DND-41 (cell line): ENCODE measurements at regions not wholly inside any gene's neighbourhood (a gene's known extent, or its start where the extent isn't known, plus 50 kb on each side); places are given as distances from the start of the nearest gene placed in this dataset.
"Not testable (repeated sequence)": the region's sequence is repeated elsewhere in the genome, so short reads cannot be mapped to it uniquely, and the experiment has no call there.

ENCODE experiments used
- ATAC-seq: fragments of 200-7000 bp; cut with Tn5 transposase; 3 replicates; pipeline ENCODE4 v1.9.1; 2021; ENCODE audit warnings: low read depth; ENCODE audit not compliant: insufficient read depth
- DNase-seq: peaks from one replicate; pipeline ENCODE4 v3.0.0-alpha.2; 2020
- H2AFZ ChIP-seq: 2 replicates; pipeline ENCODE4 v1.6.0; 2012; ENCODE audit warnings: low read depth, low read length
- H3K27ac ChIP-seq: 2 replicates; pipeline ENCODE4 v1.5.1; 2012; ENCODE audit warnings: low read length, inconsistent platforms
- H3K27me3 ChIP-seq: fragments of 200-600 bp; sonication (generic); 2 replicates; pipeline ENCODE4 v1.6.0; 2012; ENCODE audit warnings: low read length, mild to moderate bottlenecking, inconsistent platforms; ENCODE audit not compliant: insufficient read depth, poor library complexity
- H3K36me3 ChIP-seq: 2 replicates; pipeline ENCODE4 v1.5.1; 2012; ENCODE audit warnings: low read length, inconsistent platforms; ENCODE audit not compliant: insufficient read depth
- H3K4me1 ChIP-seq: 2 replicates; pipeline ENCODE4 v1.5.1; 2012; ENCODE audit warnings: mild to moderate bottlenecking, low read length; ENCODE audit not compliant: insufficient read depth
- H3K4me2 ChIP-seq: 2 replicates; pipeline ENCODE4 v1.6.0; 2012; ENCODE audit warnings: mild to moderate bottlenecking, moderate library complexity, low read length, inconsistent platforms; ENCODE audit not compliant: insufficient read depth
- H3K4me3 ChIP-seq, 2 experiments: fragments of 200-600 bp in 1 of 2; shearing (Covaris generic) in 1 of 2; 2 replicates each; pipeline ENCODE4 v1.5.1; 2012 to 2016; ENCODE audit warnings: inconsistent platforms in 2 of 2, low read length in 2 of 2, mild to moderate bottlenecking in 2 of 2, low read depth in 1 of 2, moderate library complexity in 1 of 2
- H3K79me2 ChIP-seq: 2 replicates; pipeline ENCODE4 v1.6.0; 2012; ENCODE audit warnings: low read length, inconsistent platforms; ENCODE audit not compliant: insufficient read depth
- H3K9ac ChIP-seq: 2 replicates; pipeline ENCODE4 v1.6.0; 2012; ENCODE audit warnings: low read depth, mild to moderate bottlenecking, inconsistent platforms, low read length, moderate library complexity
- H3K9me3 ChIP-seq: 2 replicates; pipeline ENCODE4 v1.5.1; 2012; ENCODE audit warnings: low read length, moderate library complexity, mild to moderate bottlenecking, inconsistent platforms; ENCODE audit not compliant: insufficient read depth, severe bottlenecking
- H4K20me1 ChIP-seq: 2 replicates; pipeline ENCODE4 v1.6.0; 2012; ENCODE audit warnings: low read length; ENCODE audit not compliant: insufficient read depth
- TF ChIP-seq, protein P1 (sequence below): IDR thresholded peaks from 2 replicates; pipeline ENCODE4 v1.5.1; 2012; ENCODE audit warnings: borderline replicate concordance, low read length, moderate library complexity, mild to moderate bottlenecking; ENCODE audit not compliant: poor library complexity, severe bottlenecking; ENCODE audit errors: extremely low read depth

DNA sequence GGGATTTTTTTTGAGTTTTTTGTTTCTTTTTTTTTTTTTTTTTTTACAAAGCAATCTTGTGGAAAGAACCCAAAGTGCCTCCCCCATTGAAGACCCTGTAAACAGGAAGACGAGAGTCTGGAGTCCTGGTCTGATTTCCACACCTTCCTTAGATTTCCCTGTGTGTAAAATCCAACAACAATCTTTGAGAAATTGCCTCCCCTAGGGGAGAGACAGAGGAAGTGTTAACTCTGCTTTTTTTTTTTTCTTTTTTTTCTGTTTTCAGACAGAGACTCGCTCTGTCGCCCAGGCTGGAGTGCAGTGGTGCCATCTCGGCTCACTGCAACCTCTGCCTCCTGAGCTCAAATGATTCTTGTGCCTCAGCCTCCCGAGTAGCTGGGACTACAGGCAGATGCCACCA lies 82.0 kb upstream of the CLEC6A start:
- DNase-seq, ATAC-seq, H3K36me3 ChIP-seq, H3K9me3 ChIP-seq, H2AFZ ChIP-seq, H3K4me2 ChIP-seq, H3K4me1 ChIP-seq, H3K79me2 ChIP-seq, H4K20me1 ChIP-seq, H3K9ac ChIP-seq, H3K27me3 ChIP-seq, H3K27ac ChIP-seq, H3K4me3 ChIP-seq: not testable (repeated sequence)
- TF ChIP-seq, protein P1, sequence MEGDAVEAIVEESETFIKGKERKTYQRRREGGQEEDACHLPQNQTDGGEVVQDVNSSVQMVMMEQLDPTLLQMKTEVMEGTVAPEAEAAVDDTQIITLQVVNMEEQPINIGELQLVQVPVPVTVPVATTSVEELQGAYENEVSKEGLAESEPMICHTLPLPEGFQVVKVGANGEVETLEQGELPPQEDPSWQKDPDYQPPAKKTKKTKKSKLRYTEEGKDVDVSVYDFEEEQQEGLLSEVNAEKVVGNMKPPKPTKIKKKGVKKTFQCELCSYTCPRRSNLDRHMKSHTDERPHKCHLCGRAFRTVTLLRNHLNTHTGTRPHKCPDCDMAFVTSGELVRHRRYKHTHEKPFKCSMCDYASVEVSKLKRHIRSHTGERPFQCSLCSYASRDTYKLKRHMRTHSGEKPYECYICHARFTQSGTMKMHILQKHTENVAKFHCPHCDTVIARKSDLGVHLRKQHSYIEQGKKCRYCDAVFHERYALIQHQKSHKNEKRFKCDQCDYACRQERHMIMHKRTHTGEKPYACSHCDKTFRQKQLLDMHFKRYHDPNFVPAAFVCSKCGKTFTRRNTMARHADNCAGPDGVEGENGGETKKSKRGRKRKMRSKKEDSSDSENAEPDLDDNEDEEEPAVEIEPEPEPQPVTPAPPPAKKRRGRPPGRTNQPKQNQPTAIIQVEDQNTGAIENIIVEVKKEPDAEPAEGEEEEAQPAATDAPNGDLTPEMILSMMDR, result peak; percentile 21

GRCh38 chr12:8375122-8375521 lies 80.6 kb upstream of the CLEC6A start:
- not testable (repeated sequence) for H3K4me3 ChIP-seq, ATAC-seq, H2AFZ ChIP-seq

GRCh38 chr12:8377756-8378155 lies 78.0 kb upstream of the CLEC6A start:
- not testable (repeated sequence) for H3K79me2 ChIP-seq

More at GRCh38 chr12:8375122-8375521, 80.6 kb upstream of the CLEC6A start:
- H3K79me2 ChIP-seq, H3K9me3 ChIP-seq, H3K27ac ChIP-seq, H3K4me1 ChIP-seq, H4K20me1 ChIP-seq, H3K9ac ChIP-seq, H3K27me3 ChIP-seq, H3K4me2 ChIP-seq, DNase-seq, H3K36me3 ChIP-seq: not testable (repeated sequence)

GRCh38 chr12:8382556-8382955 lies 73.2 kb upstream of the CLEC6A start:
- H3K36me3 ChIP-seq, H3K4me1 ChIP-seq, H3K79me2 ChIP-seq, H3K9me3 ChIP-seq, H4K20me1 ChIP-seq, H3K27me3 ChIP-seq, DNase-seq, H3K4me3 ChIP-seq, H3K27ac ChIP-seq, H2AFZ ChIP-seq, H3K9ac ChIP-seq, ATAC-seq, H3K4me2 ChIP-seq: not testable (repeated sequence)

More at GRCh38 chr12:8377756-8378155, 78.0 kb upstream of the CLEC6A start:
- not testable (repeated sequence) for H4K20me1 ChIP-seq, H3K27ac ChIP-seq, H2AFZ ChIP-seq, H3K36me3 ChIP-seq, H3K4me2 ChIP-seq, ATAC-seq, H3K9me3 ChIP-seq, H3K4me3 ChIP-seq, H3K9ac ChIP-seq, H3K4me1 ChIP-seq, DNase-seq, H3K27me3 ChIP-seq

DNA sequence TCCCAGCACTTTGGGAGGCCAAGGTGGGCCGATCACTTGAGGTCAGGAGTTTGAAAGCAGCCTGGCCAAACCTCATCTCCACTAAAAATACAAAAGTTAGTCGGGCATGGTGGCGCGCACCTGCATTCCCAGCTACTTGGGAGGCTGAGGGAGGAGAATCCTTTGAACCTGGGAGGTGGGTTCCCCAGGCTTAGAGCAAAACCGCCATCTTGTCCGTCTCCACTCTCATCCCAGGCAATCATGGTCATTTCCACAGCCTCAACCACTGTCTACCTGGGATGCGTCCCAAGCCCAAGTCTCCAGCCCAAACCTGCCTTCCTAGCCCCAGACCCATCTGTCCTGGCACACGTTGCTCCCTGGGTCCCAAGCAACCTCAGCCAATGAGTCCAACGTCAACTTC lies 71.1 kb upstream of the CLEC6A start:
- not testable (repeated sequence) for H3K27ac ChIP-seq, H3K4me2 ChIP-seq, H3K4me1 ChIP-seq, ATAC-seq, H3K79me2 ChIP-seq, DNase-seq, H3K9ac ChIP-seq, H3K4me3 ChIP-seq, H4K20me1 ChIP-seq, H3K36me3 ChIP-seq, H3K9me3 ChIP-seq, H2AFZ ChIP-seq, H3K27me3 ChIP-seq

DNA sequence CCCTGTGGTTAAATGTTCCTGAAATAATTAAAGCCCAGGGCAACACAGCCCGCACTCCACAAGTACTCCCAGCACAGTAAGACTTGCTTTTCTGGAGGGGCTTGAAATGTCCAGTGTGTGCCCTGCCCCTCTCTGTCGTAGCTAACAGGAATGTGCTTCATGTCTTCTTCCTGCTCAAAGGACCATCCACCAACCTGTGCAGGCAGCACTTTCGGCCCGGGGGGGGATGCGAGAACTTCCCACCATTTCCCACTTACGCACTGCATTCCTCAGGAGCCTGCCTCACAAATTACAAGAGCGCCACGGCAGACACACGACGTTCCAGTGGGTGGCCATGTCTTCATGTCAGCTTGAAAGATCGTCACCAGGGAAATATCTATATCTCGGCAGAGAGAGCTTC lies 70.3 kb upstream of the CLEC6A start:
- H4K20me1 ChIP-seq, H3K27me3 ChIP-seq, H3K79me2 ChIP-seq, DNase-seq, H3K4me1 ChIP-seq, H3K4me2 ChIP-seq, H3K9ac ChIP-seq, ATAC-seq, H3K36me3 ChIP-seq, H3K27ac ChIP-seq, H3K4me3 ChIP-seq, H2AFZ ChIP-seq, H3K9me3 ChIP-seq: not testable (repeated sequence)

- not testable (repeated sequence) for H3K36me3 ChIP-seq, H3K27ac ChIP-seq, DNase-seq, H3K9ac ChIP-seq, H4K20me1 ChIP-seq, H3K4me3 ChIP-seq, H3K27me3 ChIP-seq, H3K4me2 ChIP-seq, H2AFZ ChIP-seq, H3K9me3 ChIP-seq, ATAC-seq, H3K4me1 ChIP-seq, H3K79me2 ChIP-seq
Observed at GRCh38 chr12:8386661-8387060, 69.1 kb upstream of the CLEC6A start.

DNA sequence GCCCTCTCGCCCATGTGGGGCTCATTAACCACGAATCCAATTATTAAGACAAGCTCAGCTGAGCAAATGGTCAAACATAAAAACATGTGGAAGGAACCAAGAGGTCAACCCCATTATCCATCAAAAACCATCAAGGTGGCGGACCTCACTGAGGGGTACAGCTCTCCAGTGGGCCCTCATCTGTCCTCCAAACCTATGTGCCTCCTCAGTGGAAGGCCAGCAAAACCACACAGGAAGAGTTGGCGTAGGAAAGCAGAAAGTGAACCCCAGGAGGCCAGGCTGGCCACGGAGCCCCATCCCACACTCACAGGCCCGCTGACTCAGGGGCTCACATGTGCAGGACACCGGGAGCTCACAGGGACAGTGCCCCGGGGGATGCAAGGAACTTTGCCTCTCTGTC lies 66.5 kb upstream of the CLEC6A start:
- H3K79me2 ChIP-seq, H3K27ac ChIP-seq, H3K9ac ChIP-seq, H3K27me3 ChIP-seq, H4K20me1 ChIP-seq, ATAC-seq, H2AFZ ChIP-seq, H3K9me3 ChIP-seq, DNase-seq, H3K4me2 ChIP-seq, H3K4me3 ChIP-seq, H3K36me3 ChIP-seq, H3K4me1 ChIP-seq: not testable (repeated sequence)
